ENCODE measurements at regions not wholly inside any gene's neighbourhood (a gene's known extent, or its start where the extent isn't known, plus 50 kb on each side); places are given as distances from the start of the nearest gene placed in this dataset.

- TF ChIP-seq CTCF (conservative IDR thresholded peaks at IDR 0.05; ENCODE audit: low read length) (no peak), EZH2phosphoT487 (IDR thresholded peaks at IDR 0.05; ENCODE audit: borderline replicate concordance, low read depth, low read length) (no peak)
Observed at GRCh38 chr4:3911252-3911856, 145.2 kb downstream of the ADRA2C start.

Measured in OCI-LY7 (cell line).